AG09319 (cell line): ENCODE measurements at regions not wholly inside any gene's neighbourhood (a gene's known extent, or its start where the extent isn't known, plus 50 kb on each side); places are given as distances from the start of the nearest gene placed in this dataset.

Experiments used
- DNase-seq: peaks from one replicate; pipeline ENCODE4 v3.0.0-alpha.2; 2010; ENCODE audit warnings: low read depth; ENCODE audit errors: extremely low read depth
- CTCF ChIP-seq: IDR thresholded peaks from 2 replicates; pipeline ENCODE4 v1.5.1; 2011; ENCODE audit warnings: low read depth, mild to moderate bottlenecking, inconsistent platforms, low read length, moderate library complexity

- TF ChIP-seq CTCF: no peak
- no peak for DNase-seq
Measured at GRCh38 chr2:8217468-8218030, 464.3 kb upstream of the ID2 start.

GRCh38 chr2:8219096-8219495 lies 462.8 kb upstream of the ID2 start:
- no peak for TF ChIP-seq CTCF

GRCh38 chr2:8219631-8220355 lies 462.1 kb upstream of the ID2 start:
- TF ChIP-seq CTCF: no peak
- no peak for DNase-seq

More at GRCh38 chr2:8219096-8219495, 462.8 kb upstream of the ID2 start:
- DNase-seq: no peak

GRCh38 chr2:8222979-8223694 lies 458.7 kb upstream of the ID2 start:
- no peak for DNase-seq
- no peak for TF ChIP-seq CTCF

- no peak for TF ChIP-seq CTCF
- no peak for DNase-seq
Measured at GRCh38 chr2:8223695-8224346, 458.0 kb upstream of the ID2 start.

GRCh38 chr2:8224347-8225190 lies 457.3 kb upstream of the ID2 start:
- TF ChIP-seq CTCF: no peak
- no peak for DNase-seq
